IPS-20b (cell line): ENCODE measurements at regions not wholly inside any gene's neighbourhood (a gene's known extent, or its start where the extent isn't known, plus 50 kb on each side); places are given as distances from the start of the nearest gene placed in this dataset.

ENCODE experiments used
- H3K27ac ChIP-seq: one replicate; pipeline ENCODE4 v1.5.1; 2013; ENCODE audit warnings: low read length
- H3K27me3 ChIP-seq: 2 replicates; pipeline ENCODE4 v1.6.1; 2013; ENCODE audit warnings: mild to moderate bottlenecking, low read length, inconsistent platforms; ENCODE audit not compliant: insufficient read depth
- H3K36me3 ChIP-seq: 2 replicates; pipeline ENCODE4 v1.6.1; 2013; ENCODE audit warnings: low read depth, mild to moderate bottlenecking, inconsistent platforms, low read length, moderate library complexity; ENCODE audit not compliant: insufficient read depth
- H3K4me1 ChIP-seq: 2 replicates; pipeline ENCODE4 v1.6.1; 2013; ENCODE audit warnings: mild to moderate bottlenecking, control low read depth, inconsistent platforms, low read length, moderate library complexity; ENCODE audit not compliant: insufficient read depth
- H3K4me3 ChIP-seq: 2 replicates; pipeline ENCODE4 v1.5.1; 2013; ENCODE audit warnings: mild to moderate bottlenecking, low read length, inconsistent platforms
- H3K9ac ChIP-seq: 2 replicates; pipeline ENCODE4 v1.6.1; 2013; ENCODE audit warnings: low read depth, mild to moderate bottlenecking, inconsistent platforms, low read length, moderate library complexity
- H3K9me3 ChIP-seq: 2 replicates; pipeline ENCODE4 v1.6.1; 2013; ENCODE audit warnings: mild to moderate bottlenecking, low read depth, low read length, inconsistent platforms; ENCODE audit not compliant: insufficient read depth

- no peaks in the 10 kb centered on the region for H3K36me3 ChIP-seq
- no peak overlapping the region for H3K4me3 ChIP-seq
- no peaks in the 10 kb centered on the region for H3K4me1 ChIP-seq
- H3K27ac ChIP-seq: no peak overlapping the region
- no peaks in the 10 kb centered on the region for H3K27me3 ChIP-seq
- no peaks in the 10 kb centered on the region for H3K9me3 ChIP-seq
- H3K9ac ChIP-seq: no peak overlapping the region
Observed at GRCh38 chr3:99384596-99384995, 253.8 kb upstream of the COL8A1 start.

DNA sequence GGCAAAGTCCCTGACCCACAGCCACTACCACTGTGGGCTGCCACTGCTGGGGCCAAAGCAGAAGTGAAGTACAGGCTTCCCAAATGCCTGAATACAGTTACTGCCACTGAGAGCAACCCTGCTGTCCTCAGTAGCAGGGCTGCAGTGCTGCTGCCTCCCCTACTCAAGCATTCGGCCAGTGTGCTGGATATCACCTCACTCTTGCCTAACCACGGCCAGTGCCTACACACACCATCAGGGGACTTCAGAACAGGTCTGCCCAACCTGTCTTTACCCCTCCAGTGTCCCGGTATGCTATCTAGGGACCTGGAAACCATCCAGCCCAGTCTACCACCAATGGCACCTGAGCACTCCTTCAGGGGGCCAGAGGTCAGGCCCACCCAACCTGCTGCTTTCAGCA is 261.5 kb upstream of the COL8A1 start:
- H3K9me3 ChIP-seq: no peaks in the 10 kb centered on the region

DNA sequence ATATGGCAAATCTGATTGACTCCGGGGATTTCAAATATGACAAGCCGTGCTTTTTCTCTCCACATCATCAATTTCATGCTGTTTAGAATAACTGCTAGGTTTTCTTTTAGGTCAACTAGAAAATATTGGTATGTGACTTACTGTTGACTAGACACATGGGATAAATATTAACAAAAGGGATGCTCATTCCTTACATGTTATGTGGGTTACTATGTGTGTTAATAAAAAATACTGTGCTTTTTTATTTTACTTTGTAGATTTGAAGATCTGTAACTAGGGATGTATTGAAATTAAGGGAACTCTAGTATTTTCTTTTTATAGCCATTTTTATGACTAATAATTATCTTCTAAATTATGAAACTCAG is 264.6 kb upstream of the COL8A1 start:
- H3K4me3 ChIP-seq: no peak overlapping the region
- no peaks in the 10 kb centered on the region for H3K4me1 ChIP-seq
- no peaks in the 10 kb centered on the region for H3K27me3 ChIP-seq
- no peak overlapping the region for H3K27ac ChIP-seq
- no peaks in the 10 kb centered on the region for H3K36me3 ChIP-seq
- H3K9me3 ChIP-seq: no peaks in the 10 kb centered on the region
- no peak overlapping the region for H3K9ac ChIP-seq

More for the DNA sequence above, 261.5 kb upstream of the COL8A1 start:
- Histone ChIP-seq H3K27ac (no peak overlapping the region), H3K4me1 (no peaks in the 10 kb centered on the region), H3K9ac (no peak overlapping the region), H3K4me3 (no peak overlapping the region), H3K36me3 (no peaks in the 10 kb centered on the region), H3K27me3 (no peaks in the 10 kb centered on the region)

DNA sequence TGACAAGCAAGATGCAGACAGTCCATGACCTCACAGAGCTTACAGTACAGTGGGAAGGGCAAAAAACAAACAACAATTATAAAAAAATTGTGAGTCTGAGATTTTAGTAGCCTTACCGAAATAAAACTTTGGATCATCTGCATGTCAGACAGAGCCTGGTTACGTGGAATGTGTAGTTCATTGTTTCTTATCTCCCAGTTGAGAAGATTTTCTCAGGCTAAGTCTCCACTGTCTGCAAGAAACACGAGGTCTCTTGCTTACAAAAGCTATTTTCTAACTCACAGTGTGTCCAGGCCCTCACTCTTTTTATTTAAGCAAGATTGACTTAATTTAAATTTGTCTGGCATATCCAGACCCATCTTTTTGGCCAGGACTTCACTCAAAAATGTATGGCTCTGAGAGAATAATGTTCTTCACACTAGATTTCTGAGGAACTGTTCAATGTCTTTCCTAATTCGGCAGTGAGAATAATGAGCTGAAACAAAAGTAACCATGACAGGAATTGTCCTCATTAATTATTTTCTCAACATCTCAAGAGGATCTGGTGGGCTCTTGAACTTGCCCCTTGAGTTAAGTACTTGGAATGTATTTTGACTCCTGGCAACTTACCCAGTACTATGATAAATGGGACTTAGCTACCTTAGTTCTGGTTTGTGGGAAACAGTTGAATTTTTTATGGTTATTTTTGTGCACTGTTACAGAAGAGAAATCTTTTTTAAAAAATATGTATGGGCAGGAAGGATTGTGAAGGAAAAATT is 265.1 kb upstream of the COL8A1 start:
- H3K4me3 ChIP-seq: no peak overlapping the region
- no peaks in the 10 kb centered on the region for H3K27me3 ChIP-seq
- no peaks in the 10 kb centered on the region for H3K9me3 ChIP-seq
- H3K36me3 ChIP-seq: no peaks in the 10 kb centered on the region
- no peak overlapping the region for H3K9ac ChIP-seq
- no peak overlapping the region for H3K27ac ChIP-seq
- no peaks in the 10 kb centered on the region for H3K4me1 ChIP-seq

- Histone ChIP-seq H3K27ac (no peak overlapping the region), H3K9me3 (no peaks in the 10 kb centered on the region), H3K27me3 (no peaks in the 10 kb centered on the region), H3K36me3 (no peaks in the 10 kb centered on the region), H3K4me3 (no peak overlapping the region), H3K4me1 (no peaks in the 10 kb centered on the region), H3K9ac (no peak overlapping the region)
Observed at GRCh38 chr3:99366663-99367429, 271.5 kb upstream of the COL8A1 start.

GRCh38 chr3:99365979-99366378 is 272.4 kb upstream of the COL8A1 start:
- Histone ChIP-seq H3K4me3 (no peak overlapping the region), H3K27ac (no peak overlapping the region), H3K9me3 (no peaks in the 10 kb centered on the region), H3K36me3 (no peaks in the 10 kb centered on the region), H3K4me1 (no peaks in the 10 kb centered on the region), H3K9ac (no peak overlapping the region), H3K27me3 (no peaks in the 10 kb centered on the region)

DNA sequence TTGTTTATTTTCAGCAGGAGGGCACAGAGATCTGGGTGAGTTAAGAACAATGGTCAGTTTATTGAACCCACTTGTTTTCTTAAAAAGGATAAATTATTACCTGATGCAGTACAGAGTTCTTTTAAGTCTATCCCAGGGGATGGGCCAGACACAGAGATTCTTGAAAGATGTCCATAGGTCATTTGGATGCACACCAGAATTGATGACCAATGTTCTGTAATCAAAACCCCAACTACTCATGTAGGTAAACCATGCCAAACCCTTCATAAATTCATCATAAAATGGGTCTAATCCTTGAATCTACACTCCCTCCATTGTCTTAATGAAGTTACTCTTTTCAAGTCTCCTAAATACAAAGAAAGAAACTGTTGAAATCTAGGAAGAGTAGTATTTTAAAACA is 273.0 kb upstream of the COL8A1 start:
- Histone ChIP-seq H3K27ac (no peak overlapping the region), H3K4me3 (no peak overlapping the region), H3K4me1 (no peaks in the 10 kb centered on the region), H3K36me3 (no peaks in the 10 kb centered on the region), H3K27me3 (no peaks in the 10 kb centered on the region), H3K9me3 (no peaks in the 10 kb centered on the region), H3K9ac (no peak overlapping the region)

- Histone ChIP-seq H3K4me3 (no peak overlapping the region), H3K27me3 (no peaks in the 10 kb centered on the region), H3K27ac (no peak overlapping the region), H3K9me3 (no peaks in the 10 kb centered on the region), H3K4me1 (no peaks in the 10 kb centered on the region), H3K9ac (no peak overlapping the region), H3K36me3 (no peaks in the 10 kb centered on the region)
Observed at GRCh38 chr3:99357131-99357530, 281.3 kb upstream of the COL8A1 start.

DNA sequence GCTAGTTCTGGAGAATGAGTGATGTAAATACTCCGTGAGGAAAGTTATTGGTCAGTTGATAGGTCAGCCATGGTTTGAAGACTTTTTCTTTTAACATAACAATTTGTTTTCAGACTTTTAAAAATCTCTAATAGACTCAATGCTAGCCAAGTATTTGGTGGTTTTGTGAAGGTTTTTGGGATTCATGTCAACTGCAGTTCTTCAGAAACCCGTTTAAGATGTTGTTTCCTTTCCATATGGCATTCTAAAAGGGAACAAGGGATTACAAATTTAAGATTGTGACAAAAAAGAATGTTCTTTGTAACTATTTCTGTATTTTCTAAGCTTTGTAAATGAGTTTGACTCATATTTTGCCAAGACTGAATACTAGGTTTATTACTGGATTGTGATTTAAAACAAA is 281.7 kb upstream of the COL8A1 start:
- no peaks in the 10 kb centered on the region for H3K36me3 ChIP-seq
- no peaks in the 10 kb centered on the region for H3K27me3 ChIP-seq
- no peak overlapping the region for H3K4me3 ChIP-seq
- no peaks in the 10 kb centered on the region for H3K4me1 ChIP-seq
- H3K9me3 ChIP-seq: no peaks in the 10 kb centered on the region
- H3K9ac ChIP-seq: no peak overlapping the region
- no peak overlapping the region for H3K27ac ChIP-seq

- no peak overlapping the region for H3K4me3 ChIP-seq
- no peaks in the 10 kb centered on the region for H3K9me3 ChIP-seq
- H3K27ac ChIP-seq: no peak overlapping the region
- H3K9ac ChIP-seq: no peak overlapping the region
- no peaks in the 10 kb centered on the region for H3K27me3 ChIP-seq
- H3K36me3 ChIP-seq: no peaks in the 10 kb centered on the region
- H3K4me1 ChIP-seq: no peaks in the 10 kb centered on the region
Observed at GRCh38 chr3:99355465-99355864, 282.9 kb upstream of the COL8A1 start.

DNA sequence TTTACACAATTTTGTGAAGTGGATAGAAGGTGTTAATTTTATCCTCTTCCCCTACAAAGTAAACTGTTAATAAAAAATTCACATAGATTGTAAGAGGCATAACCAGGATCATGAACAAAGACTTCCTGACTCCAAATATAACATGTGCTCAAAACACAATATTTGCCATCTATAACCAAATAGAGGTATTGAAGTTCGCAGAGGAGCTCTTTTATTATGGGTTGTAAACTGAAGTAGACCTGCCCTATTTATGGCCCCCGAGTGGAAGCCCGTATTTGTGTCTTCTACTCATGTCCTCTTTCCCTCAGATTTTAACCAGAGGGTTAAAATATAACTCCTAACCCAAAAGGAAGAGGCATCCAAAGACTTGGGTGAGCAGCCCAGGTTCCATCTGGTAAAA is 285.6 kb upstream of the COL8A1 start:
- Histone ChIP-seq H3K27me3 (no peaks in the 10 kb centered on the region), H3K4me1 (no peaks in the 10 kb centered on the region), H3K4me3 (no peak overlapping the region)

DNA sequence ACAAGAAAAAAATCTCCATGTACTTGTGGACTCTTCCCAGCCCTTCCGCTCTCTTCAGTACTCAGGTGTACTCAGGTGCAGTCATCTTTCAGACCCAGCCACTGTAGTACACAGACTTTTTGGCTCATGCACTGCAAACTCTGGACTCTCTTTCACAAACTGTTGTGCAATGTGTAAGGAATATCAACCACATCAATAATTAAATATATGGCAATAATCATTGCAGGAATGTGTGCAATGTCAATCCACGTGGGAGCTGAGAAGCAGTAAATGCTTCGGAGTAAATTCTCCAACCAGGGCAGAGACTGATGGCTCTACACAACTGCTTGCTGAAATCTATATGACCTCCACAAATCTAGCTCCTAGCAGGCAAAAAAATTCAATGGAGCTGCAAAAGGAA is 287.3 kb upstream of the COL8A1 start:
- Histone ChIP-seq H3K9ac (no peak overlapping the region), H3K9me3 (no peaks in the 10 kb centered on the region), H3K27ac (no peak overlapping the region), H3K36me3 (no peaks in the 10 kb centered on the region), H3K27me3 (no peaks in the 10 kb centered on the region), H3K4me1 (no peaks in the 10 kb centered on the region), H3K4me3 (no peak overlapping the region)

More for the DNA sequence above, 285.6 kb upstream of the COL8A1 start:
- H3K27ac ChIP-seq: no peak overlapping the region
- H3K9ac ChIP-seq: no peak overlapping the region
- no peaks in the 10 kb centered on the region for H3K9me3 ChIP-seq
- no peaks in the 10 kb centered on the region for H3K36me3 ChIP-seq
